ENCODE measurements at regions not wholly inside any gene's neighbourhood (a gene's known extent, or its start where the extent isn't known, plus 50 kb on each side); places are given as distances from the start of the nearest gene placed in this dataset.
"Not testable (repeated sequence)": the region's sequence is repeated elsewhere in the genome, so short reads cannot be mapped to it uniquely, and the experiment has no call there.

DNA sequence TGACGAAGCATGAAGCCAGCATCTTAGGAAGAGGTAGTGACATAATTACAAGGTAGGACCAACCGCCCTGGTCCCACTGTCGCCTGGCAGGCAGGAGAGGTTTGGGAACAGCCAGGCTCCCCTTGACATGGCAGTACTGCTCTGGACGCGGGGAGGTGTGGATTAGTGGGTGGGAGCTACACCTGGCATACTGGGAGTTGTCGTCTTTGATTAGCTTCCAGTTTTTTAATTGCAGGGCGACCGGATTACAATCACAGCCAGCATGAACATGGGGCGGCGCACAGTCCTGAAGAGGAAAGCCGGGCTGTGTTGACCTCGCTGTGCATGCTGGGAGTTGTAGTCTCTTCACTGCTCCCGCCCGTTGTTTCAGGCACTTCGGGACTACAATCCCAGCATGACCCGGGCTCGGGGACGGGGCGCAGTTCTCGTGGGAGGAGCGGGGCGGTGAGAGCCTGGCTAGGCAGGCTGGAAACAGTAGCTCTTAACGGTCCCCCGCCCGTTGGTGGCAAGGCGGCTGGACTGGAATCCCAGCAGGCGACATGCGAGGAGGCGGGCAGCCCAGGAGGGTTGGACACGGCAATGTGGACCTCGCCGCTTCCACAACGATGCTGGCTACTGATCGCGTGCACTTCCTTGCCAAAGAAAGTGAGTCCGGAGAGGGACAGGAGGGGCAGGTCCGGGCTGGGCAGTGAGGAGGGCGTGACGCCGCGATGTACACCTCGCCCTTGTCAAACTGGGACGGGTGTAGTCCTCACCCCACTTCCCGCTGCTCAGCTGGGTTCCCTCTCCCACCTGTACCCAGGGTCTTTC lies 98.0 kb upstream of the ZNF722 start:
- peak; percentile 25 for DNase-seq (ENCODE audit: extremely low read depth, insufficient read length)
- peak overlapping the region; percentile 8 for H3K4me3 ChIP-seq (replicated peaks; ENCODE audit: low read depth, low read length)
- H3K27me3 ChIP-seq (replicated peaks; ENCODE audit: control insufficient read depth, insufficient read depth, low read length): no peaks in the 10 kb centered on the region
- TF ChIP-seq, protein P1, sequence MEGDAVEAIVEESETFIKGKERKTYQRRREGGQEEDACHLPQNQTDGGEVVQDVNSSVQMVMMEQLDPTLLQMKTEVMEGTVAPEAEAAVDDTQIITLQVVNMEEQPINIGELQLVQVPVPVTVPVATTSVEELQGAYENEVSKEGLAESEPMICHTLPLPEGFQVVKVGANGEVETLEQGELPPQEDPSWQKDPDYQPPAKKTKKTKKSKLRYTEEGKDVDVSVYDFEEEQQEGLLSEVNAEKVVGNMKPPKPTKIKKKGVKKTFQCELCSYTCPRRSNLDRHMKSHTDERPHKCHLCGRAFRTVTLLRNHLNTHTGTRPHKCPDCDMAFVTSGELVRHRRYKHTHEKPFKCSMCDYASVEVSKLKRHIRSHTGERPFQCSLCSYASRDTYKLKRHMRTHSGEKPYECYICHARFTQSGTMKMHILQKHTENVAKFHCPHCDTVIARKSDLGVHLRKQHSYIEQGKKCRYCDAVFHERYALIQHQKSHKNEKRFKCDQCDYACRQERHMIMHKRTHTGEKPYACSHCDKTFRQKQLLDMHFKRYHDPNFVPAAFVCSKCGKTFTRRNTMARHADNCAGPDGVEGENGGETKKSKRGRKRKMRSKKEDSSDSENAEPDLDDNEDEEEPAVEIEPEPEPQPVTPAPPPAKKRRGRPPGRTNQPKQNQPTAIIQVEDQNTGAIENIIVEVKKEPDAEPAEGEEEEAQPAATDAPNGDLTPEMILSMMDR (IDR thresholded peaks at IDR 0.05; ENCODE audit: insufficient read depth, low read length, poor library complexity, severe bottlenecking): no peak
- no peaks in the 10 kb centered on the region for H3K36me3 ChIP-seq (ENCODE audit: control insufficient read depth, insufficient read depth, low read length)

DNA sequence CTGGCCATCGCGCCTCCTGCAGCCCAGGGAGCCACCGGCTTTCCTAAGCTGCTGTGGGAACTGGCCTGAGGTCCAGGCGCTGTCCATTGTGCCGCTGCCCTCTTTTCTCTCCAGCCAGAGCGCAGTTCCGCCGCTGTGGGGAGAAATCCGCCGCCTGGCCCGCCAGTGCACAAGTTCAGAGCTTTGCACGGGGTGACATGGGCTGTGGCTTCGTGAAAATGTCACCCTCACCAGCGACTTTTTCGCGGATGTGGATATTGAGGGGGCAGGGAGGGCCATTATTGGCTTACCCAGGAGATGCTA lies 97.5 kb upstream of the ZNF722 start:
- not testable (repeated sequence) for H3K36me3 ChIP-seq (ENCODE audit: control insufficient read depth, insufficient read depth, low read length); H3K27me3 ChIP-seq (replicated peaks; ENCODE audit: control insufficient read depth, insufficient read depth, low read length); H3K4me3 ChIP-seq (replicated peaks; ENCODE audit: low read depth, low read length); DNase-seq (ENCODE audit: extremely low read depth, insufficient read length)

DNA sequence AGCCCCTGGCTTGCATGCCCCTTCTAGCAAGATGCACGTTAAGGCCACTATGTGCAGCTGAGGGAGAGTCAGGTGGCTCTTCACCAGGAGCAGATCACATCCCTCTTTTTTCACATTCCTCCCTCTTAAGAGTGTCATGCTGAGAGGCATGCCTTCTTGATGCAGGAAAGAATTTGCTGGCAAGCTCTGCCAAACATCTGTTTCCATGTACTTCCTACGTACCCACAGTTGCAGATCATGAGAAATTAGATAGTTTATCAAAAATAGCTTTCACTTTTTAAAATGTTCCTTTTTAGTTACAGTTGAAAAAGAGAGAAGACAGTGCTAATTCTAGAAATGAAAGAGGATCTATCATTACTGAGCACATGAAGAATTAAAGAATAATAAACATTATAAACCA lies 79.7 kb upstream of the ZNF722 start:
- Histone ChIP-seq H3K27me3 (replicated peaks; ENCODE audit: control insufficient read depth, insufficient read depth, low read length) (no peaks in the 10 kb centered on the region), H3K4me3 (replicated peaks; ENCODE audit: low read depth, low read length) (no peak overlapping the region), H3K36me3 (ENCODE audit: control insufficient read depth, insufficient read depth, low read length) (no peaks in the 10 kb centered on the region)
- DNase-seq (ENCODE audit: extremely low read depth, insufficient read length): no peak
- TF ChIP-seq, protein P1 (IDR thresholded peaks at IDR 0.05; ENCODE audit: insufficient read depth, low read length, poor library complexity, severe bottlenecking): no peak

DNA sequence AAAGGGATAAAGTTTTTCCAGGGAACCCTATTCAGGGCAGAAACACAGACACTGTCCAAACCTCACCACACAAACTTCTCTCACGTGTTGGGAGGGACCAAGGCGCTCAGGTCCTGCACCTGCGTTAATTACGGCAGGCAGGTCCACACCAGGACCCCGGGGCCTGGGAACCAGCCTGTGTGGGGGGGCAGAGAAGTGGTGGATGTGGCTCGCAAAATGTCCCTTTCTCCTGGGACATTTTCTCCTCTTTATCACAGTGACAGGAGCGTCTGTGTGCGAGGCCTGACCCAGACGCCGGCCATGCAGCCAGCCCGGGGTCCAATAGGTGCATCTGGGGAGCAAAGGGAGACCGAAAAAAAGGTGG lies 73.4 kb upstream of the ZNF722 start:
- H3K4me3 ChIP-seq (replicated peaks; ENCODE audit: low read depth, low read length): no peak overlapping the region
- no peaks in the 10 kb centered on the region for H3K27me3 ChIP-seq (replicated peaks; ENCODE audit: control insufficient read depth, insufficient read depth, low read length)
- no peak for DNase-seq (ENCODE audit: extremely low read depth, insufficient read length)
- TF ChIP-seq, protein P1 (IDR thresholded peaks at IDR 0.05; ENCODE audit: insufficient read depth, low read length, poor library complexity, severe bottlenecking): no peak
- no peaks in the 10 kb centered on the region for H3K36me3 ChIP-seq (ENCODE audit: control insufficient read depth, insufficient read depth, low read length)

DNA sequence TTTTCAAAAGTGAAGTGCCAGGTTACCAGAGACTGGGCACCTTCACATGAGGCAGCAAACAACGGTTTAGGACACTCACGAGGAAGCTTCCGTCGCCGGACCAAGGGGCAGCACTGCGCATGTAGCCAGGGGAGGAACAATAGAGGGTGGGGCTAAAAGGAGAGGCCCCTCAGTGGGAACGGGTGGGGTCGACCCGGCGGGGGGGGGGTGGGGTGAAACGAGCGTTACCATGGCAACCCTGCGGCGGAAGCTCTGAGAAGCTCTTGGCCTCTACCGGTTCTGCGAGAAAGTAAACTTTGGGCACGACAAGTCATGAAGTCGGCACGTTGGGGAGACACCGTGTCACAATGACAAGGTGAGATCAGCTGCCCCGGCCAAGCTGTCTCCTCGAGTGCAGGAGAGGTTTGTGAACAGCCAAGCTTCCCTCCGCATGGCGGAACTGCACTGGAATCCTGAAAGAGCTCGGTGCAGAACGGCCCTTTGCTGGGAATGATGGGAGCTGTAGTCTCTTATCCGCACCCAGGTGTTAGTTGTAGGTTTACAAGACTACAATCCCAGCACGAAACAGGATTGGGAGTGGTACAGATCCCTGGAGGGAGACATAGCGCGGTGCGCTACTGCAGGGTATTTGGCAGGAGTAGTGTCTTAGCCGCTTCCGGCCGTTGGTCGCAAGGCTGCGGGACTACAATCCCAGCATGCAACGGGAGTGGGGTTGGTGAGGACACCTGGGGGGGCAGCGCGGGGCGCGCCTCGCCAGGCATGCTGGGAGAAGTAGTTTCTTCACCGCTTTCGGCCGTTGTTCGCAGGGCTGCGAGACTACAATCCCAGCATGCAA lies 72.8 kb upstream of the ZNF722 start:
- H3K4me3 ChIP-seq (replicated peaks; ENCODE audit: low read depth, low read length): peak overlapping the region; percentile 47

DNA sequence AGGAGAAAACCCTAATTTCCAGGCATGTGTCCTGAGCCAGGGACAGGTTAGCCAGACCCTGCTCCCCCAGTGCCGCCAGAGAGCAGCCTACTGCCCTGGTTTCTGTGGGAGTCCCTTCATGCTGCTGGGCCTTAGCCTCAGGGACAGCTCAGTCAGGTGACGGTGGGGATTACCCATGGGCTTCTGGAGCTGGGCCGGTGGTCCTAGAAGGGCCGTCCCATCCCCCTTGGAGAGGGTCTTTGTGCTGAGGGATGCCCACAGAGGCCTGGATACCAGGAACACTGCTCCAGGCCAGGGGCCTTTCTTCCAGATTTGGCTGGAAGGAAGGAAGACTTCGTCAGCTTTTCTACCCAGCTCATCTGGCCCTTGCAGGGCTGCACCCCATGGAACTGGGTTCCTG lies 71.4 kb upstream of the ZNF722 start:
- no peak overlapping the region for H3K4me3 ChIP-seq (replicated peaks; ENCODE audit: low read depth, low read length)
- TF ChIP-seq, protein P1 (IDR thresholded peaks at IDR 0.05; ENCODE audit: insufficient read depth, low read length, poor library complexity, severe bottlenecking): no peak
- no peak for DNase-seq (ENCODE audit: extremely low read depth, insufficient read length)

More for the DNA sequence above, 72.8 kb upstream of the ZNF722 start:
- peak; percentile 69 for DNase-seq (ENCODE audit: extremely low read depth, insufficient read length)
- H3K36me3 ChIP-seq (ENCODE audit: control insufficient read depth, insufficient read depth, low read length): no peaks in the 10 kb centered on the region
- H3K27me3 ChIP-seq (replicated peaks; ENCODE audit: control insufficient read depth, insufficient read depth, low read length): no peaks in the 10 kb centered on the region
- TF ChIP-seq, protein P1 (IDR thresholded peaks at IDR 0.05; ENCODE audit: insufficient read depth, low read length, poor library complexity, severe bottlenecking): no peak

More for the DNA sequence above, 71.4 kb upstream of the ZNF722 start:
- H3K36me3 ChIP-seq (ENCODE audit: control insufficient read depth, insufficient read depth, low read length): no peaks in the 10 kb centered on the region
- no peaks in the 10 kb centered on the region for H3K27me3 ChIP-seq (replicated peaks; ENCODE audit: control insufficient read depth, insufficient read depth, low read length)
